Peyer's patch (tissue), 4 donors: ENCODE measurements at regions not wholly inside any gene's neighbourhood (a gene's known extent, or its start where the extent isn't known, plus 50 kb on each side); places are given as distances from the start of the nearest gene placed in this dataset.

ENCODE experiments used
- DNase-seq, 3 donors: peaks; one replicate each; pipeline ENCODE4 v3.0.0-alpha.2; 2017 to 2019
- H3K27ac ChIP-seq, 4 donors: fragments of 200-600 bp; sonication (generic); one replicate each; pipeline ENCODE4 v1.5.1; 2016 to 2019
- H3K27me3 ChIP-seq, 2 donors: fragments of 200-600 bp; sonication (generic); one replicate each; pipeline ENCODE4 v1.5.1; 2019
- H3K36me3 ChIP-seq, 3 donors: fragments of 200-600 bp; sonication (generic); one replicate each; pipeline ENCODE4 v1.5.1; 2016 to 2019
- H3K4me1 ChIP-seq, 4 donors: fragments of 200-600 bp; sonication (generic); one replicate each; pipeline ENCODE4 v1.5.1; 2016 to 2019
- H3K4me3 ChIP-seq, 4 donors: fragments of 200-600 bp; sonication (generic); 1 replicate in 3 of 4; 2 replicates in 1 of 4; pipeline ENCODE4 v1.5.1; 2016 to 2019; ENCODE audit warnings: mild to moderate bottlenecking in 1 of 4
- H3K9me3 ChIP-seq, 4 donors: fragments of 200-600 bp; sonication (generic); one replicate each; pipeline ENCODE4 v1.5.1; 2016 to 2019; ENCODE audit warnings: mild to moderate bottlenecking in 1 of 4
- CTCF ChIP-seq, 6 experiments: fragments of 450-650 bp in 4 of 6; fragments of 200-600 bp in 2 of 6; sonication (generic) in 1 of 6; IDR thresholded peaks; one replicate each; pipeline ENCODE4 v1.5.1; 2017 to 2019; ENCODE audit warnings: antibody characterized with exemption in 6 of 6, mild to moderate bottlenecking in 3 of 6, moderate library complexity in 1 of 6
- POLR2A ChIP-seq, 2 donors: fragments of 450-650 bp; IDR thresholded peaks; one replicate each; pipeline ENCODE4 v1.5.1; 2017; ENCODE audit warnings: antibody characterized with exemption in 2 of 2, mild to moderate bottlenecking in 2 of 2, moderate library complexity in 2 of 2

GRCh38 chr5:125367702-125368101, 621.3 kb upstream of the ZNF608 start:
- Histone ChIP-seq H3K36me3 (no peaks in the 10 kb centered on the region), H3K4me3 (no peak overlapping the region), H3K27me3 (no peaks in the 10 kb centered on the region), H3K9me3 (no peaks in the 10 kb centered on the region), H3K4me1 (no peaks in the 10 kb centered on the region), H3K27ac (no peak overlapping the region)
- no peak for DNase-seq
- TF ChIP-seq POLR2A (IDR thresholded peaks at IDR 0.05) (no peak), CTCF (IDR thresholded peaks at IDR 0.05) (no peak)

GRCh38 chr5:125370461-125371205, 624.2 kb upstream of the ZNF608 start:
- Histone ChIP-seq H3K4me3 (no peak overlapping the region), H3K27ac (no peak overlapping the region), H3K36me3 (no peaks in the 10 kb centered on the region), H3K9me3 (no peaks in the 10 kb centered on the region), H3K27me3 (no peaks in the 10 kb centered on the region), H3K4me1 (no peaks in the 10 kb centered on the region)
- TF ChIP-seq CTCF (IDR thresholded peaks at IDR 0.05): no peak
- TF ChIP-seq POLR2A (IDR thresholded peaks at IDR 0.05): no peak
- DNase-seq: no peak

- DNase-seq: no peak
- H3K27me3 ChIP-seq: no peaks in the 10 kb centered on the region
- H3K27ac ChIP-seq: no peak overlapping the region
- no peak overlapping the region for H3K4me3 ChIP-seq
- no peaks in the 10 kb centered on the region for H3K4me1 ChIP-seq
- H3K36me3 ChIP-seq: no peaks in the 10 kb centered on the region
- H3K9me3 ChIP-seq: no peaks in the 10 kb centered on the region
- TF ChIP-seq POLR2A (IDR thresholded peaks at IDR 0.05): no peak
- TF ChIP-seq CTCF (IDR thresholded peaks at IDR 0.05): no peak
These were observed 626.5 kb upstream of the ZNF608 start for GRCh38 chr5:125372694-125373631.

- Histone ChIP-seq H3K27me3 (no peaks in the 10 kb centered on the region), H3K4me3 (no peak overlapping the region), H3K4me1 (no peaks in the 10 kb centered on the region), H3K27ac (no peak overlapping the region), H3K36me3 (no peaks in the 10 kb centered on the region), H3K9me3 (no peaks in the 10 kb centered on the region)
- DNase-seq: no peak
- TF ChIP-seq CTCF (IDR thresholded peaks at IDR 0.05) (no peak), POLR2A (IDR thresholded peaks at IDR 0.05) (no peak)
These were observed 628.7 kb upstream of the ZNF608 start for GRCh38 chr5:125375143-125375542.

GRCh38 chr5:125376059-125376641, 629.7 kb upstream of the ZNF608 start:
- Histone ChIP-seq H3K4me1 (no peaks in the 10 kb centered on the region), H3K27me3 (no peaks in the 10 kb centered on the region), H3K27ac (no peak overlapping the region), H3K9me3 (no peaks in the 10 kb centered on the region), H3K36me3 (no peaks in the 10 kb centered on the region), H3K4me3 (no peak overlapping the region)
- TF ChIP-seq CTCF (IDR thresholded peaks at IDR 0.05) (no peak), POLR2A (IDR thresholded peaks at IDR 0.05) (no peak)
- no peak for DNase-seq
